ENCODE measurements at regions not wholly inside any gene's neighbourhood (a gene's known extent, or its start where the extent isn't known, plus 50 kb on each side); places are given as distances from the start of the nearest gene placed in this dataset.

GRCh38 chr10:25105262-25105661, 69.5 kb upstream of the GPR158 start:
- TF ChIP-seq TAF1 (IDR thresholded peaks at IDR 0.05; ENCODE audit: low read depth, low read length) (no peak), POLR2A (IDR thresholded peaks at IDR 0.05; ENCODE audit: low read depth, low read length) (no peak), POLR2AphosphoS5 (IDR thresholded peaks at IDR 0.05; ENCODE audit: low read depth, low read length) (no peak)

Data from GM12891 (cell line).